B cell (primary cell): ENCODE measurements at regions not wholly inside any gene's neighbourhood (a gene's known extent, or its start where the extent isn't known, plus 50 kb on each side); places are given as distances from the start of the nearest gene placed in this dataset.

Source experiments
- ATAC-seq: fragments of 200-7000 bp; cut with Tn5 transposase; one replicate; pipeline ENCODE4 v1.10.0; 2021; ENCODE audit warnings: low read depth, mild to moderate bottlenecking, moderate number of reproducible peaks, moderate library complexity
- CTCF ChIA-PET: fragments of 350-600 bp; sonication (Branson Sonifier 250); formaldehyde crosslinking; loops from one replicate; lab custom pipeline; 2021; ENCODE audit warnings: antibody characterized with exemption, inconsistent platforms; lab: Charles Lee
- POLR2A ChIA-PET: fragments of 350-600 bp; sonication (Branson Sonifier 250); formaldehyde crosslinking; loops from one replicate; lab custom pipeline; 2021; ENCODE audit warnings: antibody characterized with exemption; lab: Charles Lee
- DNase-seq: peaks from one replicate; pipeline ENCODE4 v3.0.0; 2013
- H2AFZ ChIP-seq: 2 replicates; pipeline ENCODE4 v1.6.1; 2012; ENCODE audit warnings: mild to moderate bottlenecking, low read depth, low read length; ENCODE audit not compliant: insufficient read depth, poor library complexity, severe bottlenecking
- H3K27ac ChIP-seq, 2 donors: 1 replicate in 1 of 2; 2 replicates in 1 of 2; pipeline ENCODE4 v1.5.1; 2012 to 2013; ENCODE audit warnings: low read length in 2 of 2, mild to moderate bottlenecking in 2 of 2, moderate library complexity in 1 of 2
- H3K27me3 ChIP-seq, 4 experiments: fragments of 200-600 bp in 1 of 4; sonication (generic) in 1 of 4; replicated peaks in 1 of 4; 1 replicate in 2 of 4; 2 replicates in 2 of 4; pipeline versions ENCODE4 v1.6.1 to v1.7.0; 2013 to 2016; ENCODE audit warnings: low read length in 3 of 4, mild to moderate bottlenecking in 2 of 4, mixed read lengths in 1 of 4, moderate library complexity in 1 of 4; ENCODE audit not compliant: insufficient read depth in 4 of 4, control insufficient read depth in 3 of 4; ENCODE audit errors: control extremely low read depth in 1 of 4
- H3K36me3 ChIP-seq, 2 experiments: replicated peaks in 1 of 2; 1 replicate in 1 of 2; 2 replicates in 1 of 2; pipeline versions ENCODE4 v1.6.1 to v1.7.1; 2013; ENCODE audit warnings: low read length in 1 of 2; ENCODE audit not compliant: insufficient read depth in 2 of 2, control insufficient read depth in 1 of 2; ENCODE audit errors: control extremely low read depth in 1 of 2, extremely low read depth in 1 of 2
- H3K4me1 ChIP-seq, 2 donors: fragments of 200-600 bp in 1 of 2; sonication (generic) in 1 of 2; 1 replicate in 1 of 2; 2 replicates in 1 of 2; pipeline versions ENCODE4 v1.5.1 to v1.6.1; 2013 to 2017; ENCODE audit warnings: low read length in 2 of 2; ENCODE audit not compliant: control insufficient read depth in 2 of 2, insufficient read depth in 2 of 2
- H3K4me2 ChIP-seq: replicated peaks from 2 replicates; pipeline ENCODE3; 2012; ENCODE audit warnings: mild to moderate bottlenecking, low read depth, low read length; ENCODE audit not compliant: poor library complexity, severe bottlenecking
- H3K4me3 ChIP-seq, 5 experiments: fragments of 200-600 bp in 1 of 5; sonication (generic) in 1 of 5; 1 replicate in 3 of 5; 2 replicates in 2 of 5; pipeline versions ENCODE4 v1.5.1 to v1.7.0; 2011 to 2016; ENCODE audit warnings: low read length in 4 of 5, mild to moderate bottlenecking in 4 of 5, low read depth in 2 of 5, control low read depth in 1 of 5, moderate library complexity in 1 of 5; ENCODE audit not compliant: insufficient read depth in 1 of 5; ENCODE audit errors: control extremely low read depth in 1 of 5, extremely low read depth in 1 of 5
- H3K79me2 ChIP-seq: fragments of 200-600 bp; sonication (generic); one replicate; pipeline ENCODE4 v1.6.0; 2016; ENCODE audit warnings: low read length; ENCODE audit not compliant: control insufficient read depth, insufficient read depth
- H3K9ac ChIP-seq: fragments of 200-600 bp; sonication (generic); 2 replicates; pipeline ENCODE4 v1.6.1; 2017; ENCODE audit warnings: mild to moderate bottlenecking, low read length, moderate library complexity
- H3K9me3 ChIP-seq, 3 donors: one replicate each; pipeline versions ENCODE4 v1.6.1 to v1.7.1; 2013; ENCODE audit warnings: low read length in 2 of 3; ENCODE audit not compliant: control insufficient read depth in 2 of 3, insufficient read depth in 1 of 3; ENCODE audit errors: control extremely low read depth in 1 of 3
- H4K20me1 ChIP-seq: 2 replicates; pipeline ENCODE4 v1.6.0; 2012; ENCODE audit warnings: mild to moderate bottlenecking, low read length; ENCODE audit not compliant: insufficient read depth, control insufficient read depth, poor library complexity, severe bottlenecking
- H3K27ac Mint-ChIP-seq: one replicate; pipeline ENCODE4 v1.8.0; 2021; ENCODE audit warnings: mixed read lengths
- H3K27me3 Mint-ChIP-seq: one replicate; pipeline ENCODE4 v1.8.0; 2021; ENCODE audit warnings: mixed read lengths
- H3K4me1 Mint-ChIP-seq: one replicate; pipeline ENCODE4 v1.8.0; 2021; ENCODE audit warnings: mixed read lengths
- H3K4me3 Mint-ChIP-seq: one replicate; pipeline ENCODE4 v1.8.0; 2021; ENCODE audit warnings: mixed read lengths
- H3K9me3 Mint-ChIP-seq: one replicate; pipeline ENCODE4 v1.8.0; 2022; ENCODE audit warnings: mixed read lengths; ENCODE audit not compliant: insufficient read depth
- EZH2 ChIP-seq: IDR thresholded peaks from 2 replicates; pipeline ENCODE4 v1.6.1; 2012; ENCODE audit warnings: borderline replicate concordance, low read depth, mild to moderate bottlenecking, moderate library complexity, low read length; ENCODE audit not compliant: insufficient read depth, poor library complexity, severe bottlenecking
- WGBS: methylation state at CpG from one replicate; pipeline ENCODE4 v1.1.5; 2013; ENCODE audit warnings: missing lambda C conversion rate; ENCODE audit not compliant: insufficient coverage; 5-methylcytosine and 5-hydroxymethylcytosine counted together
- intact Hi-C: fragments of 100-400 bp; cut with micrococcal nuclease; formaldehyde crosslinking; loops from one replicate; pipeline ENCODE4 v1.10.0; 2022
- TF ChIP-seq, protein P1 (sequence below): fragments of 200-600 bp; IDR thresholded peaks from one replicate; pipeline ENCODE4 v1.8.0; 2022; ENCODE audit warnings: antibody characterized with exemption, mild to moderate bottlenecking

DNA sequence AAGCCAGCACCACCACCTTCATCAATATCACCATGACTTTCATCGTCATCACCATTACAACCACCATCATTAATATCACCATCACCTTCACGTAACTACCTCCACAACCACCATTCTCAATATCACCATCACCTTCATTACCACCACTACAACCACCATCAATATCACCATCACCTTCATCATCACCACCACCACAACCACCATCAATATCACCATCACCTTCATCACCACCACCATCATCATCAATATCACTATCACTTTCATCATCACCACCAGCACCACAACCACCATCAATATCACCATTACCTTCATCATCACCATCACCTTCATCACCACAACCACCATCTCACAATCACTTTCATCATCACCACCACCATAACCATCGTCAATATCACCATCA is 225.3 kb upstream of the SULF2 start:
- Mint-ChIP-seq H3K9me3 (peaks cover 11% of the 10 kb centered on the region), H3K4me3 (no peak overlapping the region), H3K27me3 (peaks cover 9% of the 10 kb centered on the region), H3K27ac (no peak overlapping the region), H3K4me1 (peaks cover 26% of the 10 kb centered on the region)
- WGBS: 98% methylated on average over 3 of the region's 3 CpGs
- intact Hi-C loops: no loop called here
- Histone ChIP-seq H3K9ac (no peak overlapping the region), H3K4me1 (peaks cover 18 to 21% of the 10 kb centered on the region in 2 donors), H3K27me3 (no peaks in the 10 kb centered on the region), H2AFZ (no peak overlapping the region), H3K36me3 (no peaks in the 10 kb centered on the region), H4K20me1 (no peaks in the 10 kb centered on the region), H3K9me3 (peaks cover 8 to 39% (median 23%) of the 10 kb centered on the region in 3 donors), H3K79me2 (no peaks in the 10 kb centered on the region), H3K4me3 (no peak overlapping the region), H3K27ac (no peak overlapping the region), H3K4me2 (no peak overlapping the region)
- ATAC-seq (no peak), DNase-seq (no peak)
- CTCF ChIA-PET: interaction anchor here (0.6 kb wide), 1 partner anchor 14 kb away, joined by 3 read pairs; no protein-coding TSS in a partner anchor
- POLR2A ChIA-PET: no interaction called here
- TF ChIP-seq, protein P1, sequence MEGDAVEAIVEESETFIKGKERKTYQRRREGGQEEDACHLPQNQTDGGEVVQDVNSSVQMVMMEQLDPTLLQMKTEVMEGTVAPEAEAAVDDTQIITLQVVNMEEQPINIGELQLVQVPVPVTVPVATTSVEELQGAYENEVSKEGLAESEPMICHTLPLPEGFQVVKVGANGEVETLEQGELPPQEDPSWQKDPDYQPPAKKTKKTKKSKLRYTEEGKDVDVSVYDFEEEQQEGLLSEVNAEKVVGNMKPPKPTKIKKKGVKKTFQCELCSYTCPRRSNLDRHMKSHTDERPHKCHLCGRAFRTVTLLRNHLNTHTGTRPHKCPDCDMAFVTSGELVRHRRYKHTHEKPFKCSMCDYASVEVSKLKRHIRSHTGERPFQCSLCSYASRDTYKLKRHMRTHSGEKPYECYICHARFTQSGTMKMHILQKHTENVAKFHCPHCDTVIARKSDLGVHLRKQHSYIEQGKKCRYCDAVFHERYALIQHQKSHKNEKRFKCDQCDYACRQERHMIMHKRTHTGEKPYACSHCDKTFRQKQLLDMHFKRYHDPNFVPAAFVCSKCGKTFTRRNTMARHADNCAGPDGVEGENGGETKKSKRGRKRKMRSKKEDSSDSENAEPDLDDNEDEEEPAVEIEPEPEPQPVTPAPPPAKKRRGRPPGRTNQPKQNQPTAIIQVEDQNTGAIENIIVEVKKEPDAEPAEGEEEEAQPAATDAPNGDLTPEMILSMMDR: no peak
- TF ChIP-seq EZH2: no peak

DNA sequence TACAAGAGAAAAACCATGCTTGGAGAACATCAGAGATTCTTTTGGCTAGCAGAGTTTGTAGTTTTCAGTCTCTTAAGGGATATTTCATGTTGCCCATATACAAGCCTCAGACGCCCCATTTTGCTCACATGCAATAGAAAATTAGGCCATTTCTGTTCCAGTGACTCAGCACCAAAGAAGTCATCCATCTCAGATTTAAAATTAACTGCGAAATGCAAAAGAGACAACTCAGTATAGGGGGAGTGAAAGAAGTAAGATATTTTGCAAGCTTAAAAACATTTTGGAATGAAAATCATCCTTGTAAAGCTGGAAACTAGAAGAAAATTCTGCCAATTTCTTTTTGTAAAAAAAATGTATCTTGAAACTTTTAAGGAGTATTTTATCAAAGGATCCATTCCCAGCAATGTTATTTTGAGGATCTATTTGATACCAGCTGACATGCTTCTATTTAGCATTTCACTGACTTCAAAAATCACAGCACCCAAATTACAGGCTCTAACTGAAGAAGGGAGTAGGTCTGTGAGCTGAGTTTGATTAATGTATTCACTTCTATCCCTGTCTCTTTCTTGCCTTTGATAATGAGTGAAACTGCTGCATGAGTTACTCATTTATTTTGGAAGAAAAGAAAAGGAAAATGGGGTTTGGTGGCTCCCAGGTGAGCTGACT is 223.7 kb upstream of the SULF2 start:
- Mint-ChIP-seq H3K27me3 (peaks cover 9% of the 10 kb centered on the region), H3K4me3 (no peak overlapping the region), H3K27ac (no peak overlapping the region), H3K4me1 (peaks cover 38% of the 10 kb centered on the region), H3K9me3 (peaks cover 11% of the 10 kb centered on the region)
- ATAC-seq (no peak), DNase-seq (no peak)
- H3K79me2 ChIP-seq: no peaks in the 10 kb centered on the region
- H4K20me1 ChIP-seq: no peaks in the 10 kb centered on the region
- H3K4me3 ChIP-seq: no peak overlapping the region
- H3K4me2 ChIP-seq: no peak overlapping the region
- H3K27me3 ChIP-seq: no peaks in the 10 kb centered on the region
- no CpG with 5 or more reads among the region's 2 CpGs for WGBS
- H3K9me3 ChIP-seq: peaks cover 8 to 55% (median 23%) of the 10 kb centered on the region in 3 donors
- H3K27ac ChIP-seq: no peak overlapping the region
- peaks cover 34 to 37% of the 10 kb centered on the region in 2 donors for H3K4me1 ChIP-seq
- intact Hi-C loops: no loop called here
- H3K36me3 ChIP-seq: no peaks in the 10 kb centered on the region
- CTCF ChIA-PET: no interaction called here
- POLR2A ChIA-PET: no interaction called here
- TF ChIP-seq EZH2: no peak
- TF ChIP-seq, protein P1: no peak
- H3K9ac ChIP-seq: no peak overlapping the region
- H2AFZ ChIP-seq: no peak overlapping the region
